ENCODE measurements at regions not wholly inside any gene's neighbourhood (a gene's known extent, or its start where the extent isn't known, plus 50 kb on each side); places are given as distances from the start of the nearest gene placed in this dataset.

GRCh38 chr2:49661809-49662208, 507.5 kb upstream of the FSHR start:
- H3K4me3 ChIP-seq (ENCODE audit: low read length), result no peak overlapping the region
- TF ChIP-seq, protein P1, sequence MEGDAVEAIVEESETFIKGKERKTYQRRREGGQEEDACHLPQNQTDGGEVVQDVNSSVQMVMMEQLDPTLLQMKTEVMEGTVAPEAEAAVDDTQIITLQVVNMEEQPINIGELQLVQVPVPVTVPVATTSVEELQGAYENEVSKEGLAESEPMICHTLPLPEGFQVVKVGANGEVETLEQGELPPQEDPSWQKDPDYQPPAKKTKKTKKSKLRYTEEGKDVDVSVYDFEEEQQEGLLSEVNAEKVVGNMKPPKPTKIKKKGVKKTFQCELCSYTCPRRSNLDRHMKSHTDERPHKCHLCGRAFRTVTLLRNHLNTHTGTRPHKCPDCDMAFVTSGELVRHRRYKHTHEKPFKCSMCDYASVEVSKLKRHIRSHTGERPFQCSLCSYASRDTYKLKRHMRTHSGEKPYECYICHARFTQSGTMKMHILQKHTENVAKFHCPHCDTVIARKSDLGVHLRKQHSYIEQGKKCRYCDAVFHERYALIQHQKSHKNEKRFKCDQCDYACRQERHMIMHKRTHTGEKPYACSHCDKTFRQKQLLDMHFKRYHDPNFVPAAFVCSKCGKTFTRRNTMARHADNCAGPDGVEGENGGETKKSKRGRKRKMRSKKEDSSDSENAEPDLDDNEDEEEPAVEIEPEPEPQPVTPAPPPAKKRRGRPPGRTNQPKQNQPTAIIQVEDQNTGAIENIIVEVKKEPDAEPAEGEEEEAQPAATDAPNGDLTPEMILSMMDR (IDR thresholded peaks at IDR 0.05; ENCODE audit: insufficient read depth, low read depth, low read length, missing control alignments), result no peak
- no peak for DNase-seq (ENCODE audit: low read depth)

DNA sequence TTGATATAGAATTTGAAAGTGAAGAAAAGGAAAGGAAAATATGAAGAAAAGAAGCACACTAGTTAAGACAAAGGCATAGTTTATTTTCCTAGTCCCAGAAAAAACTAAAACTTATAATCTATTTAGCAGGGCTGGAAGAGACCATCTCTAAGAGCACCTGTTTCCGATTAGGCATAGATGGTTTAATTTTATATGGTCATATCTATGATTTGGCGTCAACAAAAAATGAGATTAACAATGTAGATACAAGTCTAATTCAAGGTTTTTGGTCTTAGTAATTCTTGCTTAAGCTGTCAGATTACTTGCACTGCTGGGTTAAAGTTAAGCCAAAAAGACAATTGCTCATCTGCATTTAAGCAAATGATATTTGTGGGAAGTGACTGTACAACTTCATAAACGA, 502.5 kb upstream of the FSHR start:
- TF ChIP-seq, protein P1 (IDR thresholded peaks at IDR 0.05; ENCODE audit: insufficient read depth, low read depth, low read length, missing control alignments), result no peak
- no peak overlapping the region for H3K4me3 ChIP-seq (ENCODE audit: low read length)
- DNase-seq (ENCODE audit: low read depth), result no peak

- DNase-seq (ENCODE audit: low read depth), result no peak
- TF ChIP-seq, protein P1 (IDR thresholded peaks at IDR 0.05; ENCODE audit: insufficient read depth, low read depth, low read length, missing control alignments), result no peak
- H3K4me3 ChIP-seq (ENCODE audit: low read length), result no peak overlapping the region
These were observed 488.8 kb upstream of the FSHR start for GRCh38 chr2:49643149-49643548.

DNA sequence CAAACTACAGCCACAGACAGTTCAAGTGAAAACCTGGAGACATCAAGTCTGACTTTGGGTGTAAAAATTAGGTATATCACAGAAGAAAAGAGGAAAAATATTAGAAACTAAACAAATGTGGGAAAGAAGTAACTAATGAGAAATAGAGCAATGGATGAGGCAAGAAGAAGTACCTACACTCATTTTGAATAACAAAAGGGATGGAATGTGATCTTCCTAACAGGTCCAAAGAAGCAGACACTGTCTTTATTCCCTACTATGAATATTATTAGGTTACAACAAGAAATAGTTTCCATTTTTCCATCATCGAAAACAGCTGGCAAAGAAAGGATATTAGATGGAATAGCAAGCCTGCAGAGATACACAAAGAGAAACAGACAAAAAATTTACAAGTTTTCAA, 486.3 kb upstream of the FSHR start:
- no peak for DNase-seq (ENCODE audit: low read depth)
- H3K4me3 ChIP-seq (ENCODE audit: low read length), result no peak overlapping the region
- TF ChIP-seq, protein P1 (IDR thresholded peaks at IDR 0.05; ENCODE audit: insufficient read depth, low read depth, low read length, missing control alignments), result no peak

GRCh38 chr2:49621016-49621415, 466.7 kb upstream of the FSHR start:
- no peak for DNase-seq (ENCODE audit: low read depth)
- TF ChIP-seq, protein P1 (IDR thresholded peaks at IDR 0.05; ENCODE audit: insufficient read depth, low read depth, low read length, missing control alignments), result no peak
- H3K4me3 ChIP-seq (ENCODE audit: low read length), result no peak overlapping the region

DNA sequence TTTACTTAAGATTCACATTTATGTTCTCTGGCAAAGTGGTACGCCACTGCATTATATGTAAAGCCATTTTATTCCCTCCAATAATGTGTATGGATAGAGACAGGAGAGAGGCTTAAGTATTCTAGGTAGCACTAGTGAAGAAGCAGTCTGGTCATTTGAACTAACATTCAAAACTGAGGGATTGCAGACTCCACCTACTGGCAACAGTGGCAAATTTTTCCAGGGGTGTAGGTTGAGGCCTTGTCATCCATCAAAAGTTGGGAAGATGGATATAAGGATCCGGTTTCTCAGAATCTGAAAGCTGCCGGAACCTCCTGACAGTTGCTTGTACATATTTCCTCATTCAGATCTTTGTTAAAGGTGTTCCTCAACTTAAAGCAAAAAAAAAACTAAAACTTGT, 465.5 kb upstream of the FSHR start:
- TF ChIP-seq, protein P1 (IDR thresholded peaks at IDR 0.05; ENCODE audit: insufficient read depth, low read depth, low read length, missing control alignments), result peak; percentile 31
- peak; percentile 2 for DNase-seq (ENCODE audit: low read depth)

GRCh38 chr2:49618491-49618890, 464.2 kb upstream of the FSHR start:
- DNase-seq (ENCODE audit: low read depth), result no peak
- H3K4me3 ChIP-seq (ENCODE audit: low read length), result no peak overlapping the region
- TF ChIP-seq, protein P1 (IDR thresholded peaks at IDR 0.05; ENCODE audit: insufficient read depth, low read depth, low read length, missing control alignments), result no peak

More for the DNA sequence above, 465.5 kb upstream of the FSHR start:
- H3K4me3 ChIP-seq (ENCODE audit: low read length), result no peak overlapping the region
